ENCODE measurements at regions not wholly inside any gene's neighbourhood (a gene's known extent, or its start where the extent isn't known, plus 50 kb on each side); places are given as distances from the start of the nearest gene placed in this dataset.

DNA sequence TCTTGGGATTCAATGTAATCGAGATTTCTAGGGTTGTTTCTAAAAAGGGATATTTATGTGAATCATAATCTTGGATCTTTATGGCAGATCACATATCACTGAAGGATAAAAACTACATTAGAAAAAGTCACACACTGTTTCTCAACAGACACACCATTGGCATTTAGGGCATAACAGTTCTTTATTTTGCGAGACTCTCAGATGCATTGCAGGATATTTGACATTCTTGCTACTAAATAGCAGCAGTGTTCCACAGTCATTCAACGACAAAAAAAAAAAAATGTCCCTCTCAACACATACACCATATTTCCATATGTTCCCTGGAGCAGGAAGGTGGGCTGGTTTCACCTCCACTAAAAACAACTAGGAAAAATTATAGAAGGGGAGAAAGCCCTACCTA lies 243.4 kb upstream of the PCDH18 start:
- Histone ChIP-seq H2BK15ac (ENCODE audit: low read depth, low read length) (no peak overlapping the region), H3K14ac (replicated peaks; ENCODE audit: low read depth, low read length) (no peak overlapping the region), H4K20me1 (ENCODE audit: insufficient read depth, low read length) (no peaks in the 10 kb centered on the region), H3K23ac (ENCODE audit: low read depth, low read length) (no peak overlapping the region), H4K91ac (ENCODE audit: insufficient read depth, low read depth, low read length) (no peak overlapping the region), H3K79me1 (ENCODE audit: low read depth in 1 of 2, low read length in 2 of 2) (no peaks in the 10 kb centered on the region), H3K4me2 (ENCODE audit: low read depth, low read length) (no peak overlapping the region), H3K18ac (ENCODE audit: low read depth, low read length) (no peak overlapping the region), H3K36me3 (ENCODE audit: control insufficient read depth, insufficient read depth, low read length) (no peaks in the 10 kb centered on the region), H3K9ac (ENCODE audit: low read depth, low read length) (no peak overlapping the region), H3K9me1 (ENCODE audit: insufficient read depth, low read length) (no peaks in the 10 kb centered on the region), H3K56ac (ENCODE audit: extremely low read depth, insufficient read depth, low read length) (no peak overlapping the region), H4K8ac (ENCODE audit: low read depth in 2 of 2, low read length in 2 of 2) (no peak overlapping the region), H2AK9ac (replicated peaks; ENCODE audit: low read depth, low read length, poor library complexity) (no peak overlapping the region), H2BK5ac (ENCODE audit: low read depth, low read length, poor library complexity, severe bottlenecking) (no peak overlapping the region), H2AFZ (replicated peaks; ENCODE audit: low read length, poor library complexity) (no peak overlapping the region), H3K4ac (ENCODE audit: low read depth, low read length) (no peak overlapping the region), H3K9me3 (ENCODE audit: control insufficient read depth, insufficient read depth, low read length) (no peaks in the 10 kb centered on the region), H3K4me3 (ENCODE audit: insufficient read depth, low read depth, low read length) (no peak overlapping the region), H2BK20ac (ENCODE audit: low read depth, low read length) (no peak overlapping the region), H3K4me1 (ENCODE audit: control insufficient read depth, insufficient read depth, low read length) (no peaks in the 10 kb centered on the region), H2AK5ac (ENCODE audit: low read depth, low read length) (no peak overlapping the region), H3K27ac (ENCODE audit: insufficient read depth, low read length) (no peak overlapping the region), H3K27me3 (ENCODE audit: control insufficient read depth, insufficient read depth, low read length) (no peaks in the 10 kb centered on the region), H2BK120ac (ENCODE audit: low read depth, low read length) (no peak overlapping the region), H4K5ac (ENCODE audit: low read depth, low read length) (no peak overlapping the region)
- POLR2A ChIA-PET (ENCODE audit: unreplicated experiment): no interaction called here
- TF ChIP-seq SMC3 (IDR thresholded peaks at IDR 0.05; ENCODE audit: low read depth, low read length): no peak
- dilution Hi-C loops (cut with HindIII; ENCODE audit: low sequenced_read_pairs, unreplicated experiment) (no loop called here), intact Hi-C loops (cut with micrococcal nuclease) (no loop called here), in situ Hi-C loops (cut with MboI; ENCODE audit: low sequenced_read_pairs) (no loop called here)
- DNase-seq (no peak), ATAC-seq (ENCODE audit: low read depth) (no peak)
- CTCF ChIA-PET: no interaction called here
- no TSS peak for BruUV-seq (replicated peaks)
- WGBS, 2 experiments (ENCODE audit: extremely low coverage in 2 of 2, insufficient read length in 1 of 2): no CpG with 5 or more reads among the region's 3 CpGs

All from IMR-90 (cell line).